Stimulated activated CD8-positive, alpha-beta memory T cell treated with anti-CD3 and anti-CD28 coated beads, Interleukin-4, amount 100 ng/mL, for 4 hours (primary cell): ENCODE measurements at regions not wholly inside any gene's neighbourhood (a gene's known extent, or its start where the extent isn't known, plus 50 kb on each side); places are given as distances from the start of the nearest gene placed in this dataset.

Source experiments
- DNase-seq, 2 donors: peaks; one replicate each; pipeline ENCODE4 v3.0.0-alpha.2; 2020; ENCODE audit warnings: low read depth in 2 of 2, low spot score in 1 of 2

GRCh38 chr20:24339210-24339641, 130.2 kb upstream of the SYNDIG1 start:
- no peak for DNase-seq

GRCh38 chr20:24337551-24337950, 131.9 kb upstream of the SYNDIG1 start:
- DNase-seq, result no peak

GRCh38 chr20:24337069-24337468, 132.4 kb upstream of the SYNDIG1 start:
- DNase-seq, result no peak

GRCh38 chr20:24334830-24335229, 134.6 kb upstream of the SYNDIG1 start:
- DNase-seq, result no peak

GRCh38 chr20:24332956-24333355, 136.5 kb upstream of the SYNDIG1 start:
- no peak for DNase-seq

- DNase-seq, result no peak
These were observed 137.5 kb upstream of the SYNDIG1 start for GRCh38 chr20:24331939-24332338.

- no peak for DNase-seq
These were observed 140.5 kb upstream of the SYNDIG1 start for GRCh38 chr20:24328901-24329300.

GRCh38 chr20:24321973-24322372, 147.5 kb upstream of the SYNDIG1 start:
- DNase-seq, result no peak

- DNase-seq, result no peak
These were observed 150.7 kb upstream of the SYNDIG1 start for GRCh38 chr20:24318569-24319352.

GRCh38 chr20:24317224-24317623, 152.2 kb upstream of the SYNDIG1 start:
- DNase-seq, result no peak

GRCh38 chr20:24316731-24317130, 152.7 kb upstream of the SYNDIG1 start:
- no peak for DNase-seq

- no peak for DNase-seq
These were observed 155.4 kb upstream of the SYNDIG1 start for GRCh38 chr20:24314053-24314452.

GRCh38 chr20:24309596-24309995, 159.8 kb upstream of the SYNDIG1 start:
- DNase-seq, result no peak

- no peak for DNase-seq
These were observed 164.1 kb upstream of the SYNDIG1 start for GRCh38 chr20:24305371-24305770.

GRCh38 chr20:24304291-24304690, 165.1 kb upstream of the SYNDIG1 start:
- no peak for DNase-seq

- DNase-seq, result no peak
These were observed 165.8 kb upstream of the SYNDIG1 start for GRCh38 chr20:24303393-24304170.

- no peak for DNase-seq
These were observed 171.4 kb upstream of the SYNDIG1 start for GRCh38 chr20:24297993-24298392.

- DNase-seq, result no peak
These were observed 172.8 kb upstream of the SYNDIG1 start for GRCh38 chr20:24296477-24297261.

GRCh38 chr20:24291014-24291413, 178.4 kb upstream of the SYNDIG1 start:
- no peak for DNase-seq

GRCh38 chr20:24289737-24290481, 179.5 kb upstream of the SYNDIG1 start:
- DNase-seq, result no peak

GRCh38 chr20:24283186-24283585, 186.2 kb upstream of the SYNDIG1 start:
- DNase-seq, result no peak
